ENCODE measurements at regions not wholly inside any gene's neighbourhood (a gene's known extent, or its start where the extent isn't known, plus 50 kb on each side); places are given as distances from the start of the nearest gene placed in this dataset.

- H4K5ac ChIP-seq (ENCODE audit: insufficient read length, low read depth, low read length): no peak overlapping the region
- no peaks in the 10 kb centered on the region for H3K9me3 ChIP-seq (ENCODE audit: insufficient read depth in 2 of 2, low read depth in 1 of 2, low read length in 1 of 2)
- H2BK5ac ChIP-seq (ENCODE audit: low read depth, low read length): no peak overlapping the region
- no peak overlapping the region for H4K91ac ChIP-seq (replicated peaks; ENCODE audit: insufficient read length, low read length)
- no peak overlapping the region for H3K9ac ChIP-seq (replicated peaks in 1 of 4; ENCODE audit: extremely low read depth in 1 of 4, low read depth in 3 of 4, low read length in 3 of 4)
- H4K20me1 ChIP-seq (replicated peaks in 1 of 2; ENCODE audit: control insufficient read depth in 1 of 2, insufficient read depth in 2 of 2, low read length in 2 of 2): no peaks in the 10 kb centered on the region
- WGBS, 2 experiments (ENCODE audit: extremely low coverage in 1 of 2, insufficient coverage in 1 of 2, insufficient read length in 1 of 2, insufficient replicate concordance in 2 of 2, low coverage in 1 of 2, low lambda C conversion rate in 2 of 2, missing lambda C conversion rate in 1 of 2): 92% methylated on average over 6 of the region's 6 CpGs; no CpG with 5 or more reads in 1 of the 2 experiments
- H3K56ac ChIP-seq (replicated peaks; ENCODE audit: insufficient read length, low read depth, low read length): no peak overlapping the region
- H2BK12ac ChIP-seq (ENCODE audit: low read depth, low read length): 0 out of 2 replicates have a peak overlapping the region, but pooled peaks have one; percentile 69
- no peak overlapping the region for H3K4me3 ChIP-seq (ENCODE audit: extremely low read depth in 1 of 4, insufficient read depth in 2 of 4, low read depth in 3 of 4, low read length in 4 of 4)
- H2BK15ac ChIP-seq (ENCODE audit: low read length): peak overlapping the region; percentile 7; the same call in 1 of the 2 replicates
- H2BK20ac ChIP-seq (ENCODE audit: low read length): no peak overlapping the region
- no peak overlapping the region for H2AK5ac ChIP-seq (ENCODE audit: low read depth, low read length)
- no peaks in the 10 kb centered on the region for H3K79me1 ChIP-seq (ENCODE audit: low read depth, low read length)
- H3K27ac ChIP-seq (ENCODE audit: low read depth, low read length): no peak overlapping the region
- CTCF ChIA-PET (ENCODE audit: partially characterized antibody): interaction anchor here (0.6 to 3.1 kb wide), 3 partner anchors 16 to 93 kb away, joined by 3 to 16 read pairs (median 4); no protein-coding TSS in a partner anchor
- no peaks in the 10 kb centered on the region for H3K79me2 ChIP-seq (ENCODE audit: control insufficient read depth in 1 of 2, insufficient read depth in 2 of 2, low read length in 2 of 2)
- no peak overlapping the region for H2AFZ ChIP-seq (ENCODE audit: low read length)
- no peak overlapping the region for H3K18ac ChIP-seq (ENCODE audit: extremely low read depth, low read length)
- H3K14ac ChIP-seq (ENCODE audit: insufficient read length): no peak overlapping the region
- H3K4me1 ChIP-seq (replicated peaks in 1 of 4; ENCODE audit: control insufficient read depth in 3 of 4, insufficient read depth in 4 of 4, low read length in 3 of 4): peaks cover 0 to 9% (median 3%) of the 10 kb centered on the region in 4 experiments; a peak in 5 of 7 replicates
- no peak for FAIRE-seq
- 0 out of 4 replicates have a peak overlapping the region, but pooled peaks of 1 of the 2 experiments have one; percentile 20 for H3K4me2 ChIP-seq (ENCODE audit: insufficient read depth in 1 of 2, low read depth in 2 of 2, low read length in 2 of 2)
- H3K27me3 ChIP-seq (replicated peaks in 1 of 4; ENCODE audit: control insufficient read depth in 3 of 4, extremely low read depth in 1 of 4, insufficient read depth in 3 of 4, low read length in 3 of 4): peaks cover 0 to 3% (median 0%) of the 10 kb centered on the region in 4 experiments; a peak in 2 of 7 replicates
- H3K4ac ChIP-seq (replicated peaks; ENCODE audit: insufficient read length, low read depth, low read length): no peak overlapping the region
- no peaks in the 10 kb centered on the region for H3K23me2 ChIP-seq (ENCODE audit: low read depth, low read length)
- no peak overlapping the region for H3K23ac ChIP-seq (ENCODE audit: insufficient read length)
- no peak overlapping the region; the same call in 1 of the 2 replicates for H4K8ac ChIP-seq (ENCODE audit: extremely low read depth, insufficient read depth, low read length)
- POLR2A ChIA-PET (ENCODE audit: partially characterized antibody): interaction anchor here (1.3 kb wide), 1 partner anchor 52 kb away, joined by 3 read pairs; no protein-coding TSS in a partner anchor
- H3K36me3 ChIP-seq (ENCODE audit: control insufficient read depth in 2 of 4, insufficient read depth in 4 of 4, low read length in 3 of 4): no peaks in the 10 kb centered on the region
- no peak for DNase-seq (ENCODE audit: low read depth in 1 of 2, low spot score in 2 of 2)
- H2BK120ac ChIP-seq (replicated peaks; ENCODE audit: low read depth, low read length): no peak overlapping the region
- no peak for TF ChIP-seq SP1 (IDR thresholded peaks at IDR 0.05; ENCODE audit: low read depth, low read length)
- no peak for TF ChIP-seq NRF1 (IDR thresholded peaks at IDR 0.05; ENCODE audit: low read depth, low read length)
- TF ChIP-seq SUZ12 (IDR thresholded peaks at IDR 0.05; ENCODE audit: low read length): no peak
- no peak for TF ChIP-seq HDAC2 (IDR thresholded peaks at IDR 0.05; ENCODE audit: borderline replicate concordance in 1 of 2, low read depth in 2 of 2, low read length in 2 of 2)
- no peak for TF ChIP-seq JUN (IDR thresholded peaks at IDR 0.05; ENCODE audit: low read depth, low read length)
- TF ChIP-seq TAF7 (optimal IDR thresholded peaks at IDR 0.05; ENCODE audit: borderline replicate concordance, low read depth, low read length): no peak
- TF ChIP-seq EP300 (IDR thresholded peaks at IDR 0.05; ENCODE audit: borderline replicate concordance in 1 of 2, low read depth in 2 of 2, low read length in 2 of 2): no peak
- no peak for TF ChIP-seq KDM4A (IDR thresholded peaks at IDR 0.05; ENCODE audit: low read depth, low read length, severe bottlenecking)
- TF ChIP-seq CBX8 (IDR thresholded peaks at IDR 0.05; ENCODE audit: borderline replicate concordance, low read depth, low read length): no peak
- TF ChIP-seq POLR2A (IDR thresholded peaks at IDR 0.05; ENCODE audit: control extremely low read depth in 1 of 2, low read depth in 2 of 2, low read length in 2 of 2): no peak
These were observed 51.0 kb upstream of the SEPTIN5 start for GRCh38 chr22:19663286-19663815.

Measured in H1 (cell line).